ENCODE measurements at regions not wholly inside any gene's neighbourhood (a gene's known extent, or its start where the extent isn't known, plus 50 kb on each side); places are given as distances from the start of the nearest gene placed in this dataset.

DNA sequence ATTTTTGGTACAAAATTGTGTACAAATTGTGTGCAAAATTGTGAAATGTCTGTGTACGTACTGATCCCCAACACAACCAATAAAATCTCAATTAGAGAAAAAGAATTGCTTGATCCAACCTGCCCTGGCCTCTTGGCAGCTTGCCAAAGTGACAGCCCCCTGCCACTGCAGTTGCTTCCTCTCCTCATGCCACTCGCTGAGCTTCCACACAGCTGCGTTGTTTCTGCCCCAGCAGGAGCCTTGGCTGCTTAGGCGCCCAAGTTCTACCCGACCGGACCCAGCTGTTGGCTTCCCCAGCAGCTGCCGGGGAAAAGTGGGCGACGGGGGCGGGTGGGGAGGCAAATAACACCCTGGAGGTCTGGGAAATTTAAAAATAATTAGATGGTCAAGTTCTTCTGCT lies 171.8 kb upstream of the ATF7IP start:
- H3K27me3 Mint-ChIP-seq (ENCODE audit: insufficient read depth) = no peaks in the 10 kb centered on the region
- H3K36me3 Mint-ChIP-seq (ENCODE audit: low read depth) = no peaks in the 10 kb centered on the region
- TF ChIP-seq CTCF (conservative IDR thresholded peaks at IDR 0.05) = no peak
- Histone ChIP-seq H3K9ac (ENCODE audit: extremely low read depth, low read length, poor library complexity, severe bottlenecking) (no peak overlapping the region), H3K27me3 (ENCODE audit: control insufficient read depth, insufficient read depth, low read length, poor library complexity, severe bottlenecking) (no peaks in the 10 kb centered on the region), H3K4me3 (ENCODE audit: low read length) (no peak overlapping the region), H3K36me3 (ENCODE audit: control insufficient read depth, insufficient read depth, low read length) (no peaks in the 10 kb centered on the region), H3K9me3 (ENCODE audit: control insufficient read depth, low read length) (no peaks in the 10 kb centered on the region), H3K4me1 (ENCODE audit: control insufficient read depth, insufficient read depth, low read length) (no peaks in the 10 kb centered on the region), H3K27ac (ENCODE audit: low read depth, low read length) (no peak overlapping the region)
- H3K9me3 Mint-ChIP-seq = no peaks in the 10 kb centered on the region
- H3K4me3 Mint-ChIP-seq = no peak overlapping the region
- peaks cover 4% of the 10 kb centered on the region for H3K4me1 Mint-ChIP-seq
- no peak for DNase-seq
- WGBS, 2 experiments (ENCODE audit: insufficient coverage in 1 of 2, insufficient read length in 1 of 2) = 40 to 63% methylated on average over 3 to 9 of the region's 10 CpGs
- no peak overlapping the region for H3K27ac Mint-ChIP-seq

GRCh38 chr12:14194572-14194971 lies 170.9 kb upstream of the ATF7IP start:
- TF ChIP-seq CTCF (conservative IDR thresholded peaks at IDR 0.05) = no peak
- Histone ChIP-seq H3K36me3 (ENCODE audit: control insufficient read depth, insufficient read depth, low read length) (no peaks in the 10 kb centered on the region), H3K27ac (ENCODE audit: low read depth, low read length) (no peak overlapping the region), H3K4me3 (ENCODE audit: low read length) (no peak overlapping the region), H3K9me3 (ENCODE audit: control insufficient read depth, low read length) (no peaks in the 10 kb centered on the region), H3K4me1 (ENCODE audit: control insufficient read depth, insufficient read depth, low read length) (no peaks in the 10 kb centered on the region), H3K27me3 (ENCODE audit: control insufficient read depth, insufficient read depth, low read length, poor library complexity, severe bottlenecking) (no peaks in the 10 kb centered on the region), H3K9ac (ENCODE audit: extremely low read depth, low read length, poor library complexity, severe bottlenecking) (no peak overlapping the region)
- Mint-ChIP-seq H3K9me3 (no peaks in the 10 kb centered on the region), H3K36me3 (ENCODE audit: low read depth) (no peaks in the 10 kb centered on the region), H3K27ac (no peak overlapping the region), H3K27me3 (ENCODE audit: insufficient read depth) (no peaks in the 10 kb centered on the region), H3K4me3 (no peak overlapping the region), H3K4me1 (no peaks in the 10 kb centered on the region)
- no peak for DNase-seq
- WGBS, 2 experiments (ENCODE audit: insufficient coverage in 1 of 2, insufficient read length in 1 of 2) = 85 to 89% methylated on average over 11 of the region's 11 CpGs

- Histone ChIP-seq H3K27ac (ENCODE audit: low read depth, low read length) (no peak overlapping the region), H3K4me1 (ENCODE audit: control insufficient read depth, insufficient read depth, low read length) (no peaks in the 10 kb centered on the region), H3K36me3 (ENCODE audit: control insufficient read depth, insufficient read depth, low read length) (no peaks in the 10 kb centered on the region), H3K27me3 (ENCODE audit: control insufficient read depth, insufficient read depth, low read length, poor library complexity, severe bottlenecking) (no peaks in the 10 kb centered on the region), H3K9me3 (ENCODE audit: control insufficient read depth, low read length) (peaks cover 7% of the 10 kb centered on the region), H3K4me3 (ENCODE audit: low read length) (no peak overlapping the region), H3K9ac (ENCODE audit: extremely low read depth, low read length, poor library complexity, severe bottlenecking) (no peak overlapping the region)
- no peak for DNase-seq
- 83 to 94% methylated on average over 1 to 4 of the region's 4 CpGs for WGBS, 2 experiments (ENCODE audit: insufficient coverage in 1 of 2, insufficient read length in 1 of 2)
- peaks cover 2% of the 10 kb centered on the region for H3K4me1 Mint-ChIP-seq
- H3K36me3 Mint-ChIP-seq (ENCODE audit: low read depth) = no peaks in the 10 kb centered on the region
- H3K9me3 Mint-ChIP-seq = peaks cover 19% of the 10 kb centered on the region
- no peak overlapping the region for H3K4me3 Mint-ChIP-seq
- peaks cover 3% of the 10 kb centered on the region for H3K27me3 Mint-ChIP-seq (ENCODE audit: insufficient read depth)
- no peak for TF ChIP-seq CTCF (conservative IDR thresholded peaks at IDR 0.05)
- no peak overlapping the region for H3K27ac Mint-ChIP-seq
These were observed 165.9 kb upstream of the ATF7IP start for GRCh38 chr12:14199455-14200198.
